Thyroid gland (tissue), 4 donors: ENCODE measurements at regions not wholly inside any gene's neighbourhood (a gene's known extent, or its start where the extent isn't known, plus 50 kb on each side); places are given as distances from the start of the nearest gene placed in this dataset.

Experiments used
- CTCF ChIP-seq, 6 experiments: fragments of 200-600 bp in 3 of 6; fragments of 450-650 bp in 3 of 6; sonication (generic) in 3 of 6; IDR thresholded peaks; one replicate each; pipeline ENCODE4 v1.5.1; 2016 to 2019; ENCODE audit warnings: antibody characterized with exemption in 6 of 6, mild to moderate bottlenecking in 2 of 6, inconsistent platforms in 1 of 6, moderate library complexity in 1 of 6
- POLR2A ChIP-seq, 2 donors: fragments of 450-650 bp; IDR thresholded peaks; one replicate each; pipeline ENCODE4 v1.6.1; 2017; ENCODE audit warnings: antibody characterized with exemption in 2 of 2, mild to moderate bottlenecking in 2 of 2, moderate library complexity in 1 of 2

GRCh38 chr2:150742094-150742493 is 254.6 kb upstream of the RND3 start:
- TF ChIP-seq CTCF (IDR thresholded peaks at IDR 0.05), result no peak
- no peak for TF ChIP-seq POLR2A (IDR thresholded peaks at IDR 0.05)
